Stimulated activated CD4-positive, alpha-beta T cell treated with anti-CD3 and anti-CD28 coated beads, Interleukin-2, amount 100 ng/mL, for 4 hours (primary cell): ENCODE measurements at regions not wholly inside any gene's neighbourhood (a gene's known extent, or its start where the extent isn't known, plus 50 kb on each side); places are given as distances from the start of the nearest gene placed in this dataset.

Source experiments
- DNase-seq: peaks from one replicate; pipeline ENCODE4 v3.0.0-alpha.2; 2020; ENCODE audit warnings: low read depth

DNA sequence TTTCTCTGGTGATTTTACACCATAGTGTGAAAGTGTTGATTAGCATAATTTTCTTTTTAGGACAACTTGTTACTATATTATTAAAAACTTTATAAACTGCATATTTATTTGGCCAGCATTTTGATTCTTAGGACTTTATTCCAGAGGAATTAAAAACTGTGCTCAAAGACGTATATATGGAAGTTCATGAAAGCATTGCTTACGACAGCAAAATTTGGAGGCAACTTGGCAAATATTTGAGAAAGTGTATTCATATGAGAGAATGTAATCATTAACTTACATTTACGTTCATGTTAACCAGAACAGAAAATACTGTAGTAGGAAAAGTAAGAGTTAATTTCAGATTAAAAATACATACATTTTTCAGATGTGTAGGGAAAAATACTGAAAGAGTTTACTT lies 203.1 kb downstream of the JCAD start:
- DNase-seq = no peak

DNA sequence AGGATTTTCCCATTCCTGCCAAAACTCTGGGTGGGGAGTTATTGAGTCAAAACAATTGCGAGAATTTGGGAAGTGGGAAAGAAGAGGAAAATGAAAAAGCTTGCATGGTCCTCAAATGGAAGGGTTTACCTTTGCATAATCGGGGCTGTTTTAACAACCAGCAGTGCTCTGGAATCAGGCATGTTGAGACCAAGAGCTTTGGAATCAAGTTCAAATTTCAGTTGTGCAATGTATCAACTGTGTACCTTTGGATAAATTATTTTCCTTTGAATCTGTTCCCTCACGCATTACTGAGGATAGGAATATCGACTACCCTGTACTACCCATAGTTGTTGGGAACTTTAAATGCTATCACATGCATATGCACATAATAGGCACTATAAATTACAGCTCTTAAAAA lies 205.5 kb downstream of the JCAD start:
- DNase-seq = no peak

DNA sequence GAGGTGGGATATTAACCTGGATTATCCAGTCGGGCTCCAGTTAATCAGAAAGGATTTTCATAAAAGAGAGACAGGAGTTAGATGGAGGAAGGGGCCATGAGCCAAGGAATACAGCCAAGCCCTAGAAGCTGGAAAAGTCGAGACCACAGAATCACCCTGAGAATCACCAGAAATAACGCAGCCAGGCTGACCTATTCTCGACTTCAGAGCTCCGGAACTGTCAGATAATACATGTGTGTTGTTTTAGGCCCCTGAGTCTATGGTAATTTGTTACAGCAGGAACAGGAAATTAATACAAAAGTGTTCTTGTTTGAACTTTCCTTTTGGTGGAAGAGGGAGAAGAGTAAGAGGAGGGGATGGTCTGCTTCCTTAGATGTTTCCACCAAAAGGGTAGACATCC lies 208.1 kb downstream of the JCAD start:
- no peak for DNase-seq

DNA sequence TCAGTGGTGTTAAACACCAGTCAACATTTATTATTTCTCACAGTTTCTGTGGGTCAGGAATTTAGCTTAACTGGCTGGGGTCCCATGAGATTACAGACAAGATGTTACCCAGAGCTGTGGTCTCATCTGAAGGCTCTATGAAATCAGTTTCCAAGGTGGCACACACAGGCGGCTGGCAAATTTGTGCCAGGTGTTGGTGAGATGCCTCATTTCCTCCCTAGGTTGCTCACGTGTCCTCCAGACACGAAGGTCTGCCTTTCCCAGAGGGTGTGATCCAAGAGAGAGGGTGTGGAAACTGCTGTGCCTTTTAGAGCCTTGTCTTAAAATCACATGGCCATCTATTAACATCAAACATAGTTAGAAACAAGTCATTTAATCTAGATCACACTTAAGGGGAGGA lies 209.0 kb downstream of the JCAD start:
- DNase-seq = no peak

DNA sequence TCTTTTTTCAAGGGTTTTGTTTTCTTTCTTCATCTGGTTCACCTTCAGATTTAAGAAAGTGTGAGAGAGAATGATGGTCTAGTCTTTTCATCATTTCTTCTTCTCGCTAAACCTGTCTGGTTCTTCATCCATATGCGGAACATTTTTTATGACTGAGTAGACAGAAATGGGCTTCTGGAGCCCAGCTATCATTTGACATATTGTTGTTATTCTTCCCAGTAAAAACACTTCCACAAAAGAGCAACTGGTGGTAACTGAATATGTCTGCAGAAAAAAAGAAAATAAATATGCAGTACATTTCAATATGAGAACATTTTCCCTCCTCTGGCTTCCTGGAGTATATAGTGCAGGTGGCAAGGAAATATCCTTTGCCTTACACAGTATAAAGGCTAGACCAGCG lies 209.5 kb downstream of the JCAD start:
- DNase-seq = no peak

DNA sequence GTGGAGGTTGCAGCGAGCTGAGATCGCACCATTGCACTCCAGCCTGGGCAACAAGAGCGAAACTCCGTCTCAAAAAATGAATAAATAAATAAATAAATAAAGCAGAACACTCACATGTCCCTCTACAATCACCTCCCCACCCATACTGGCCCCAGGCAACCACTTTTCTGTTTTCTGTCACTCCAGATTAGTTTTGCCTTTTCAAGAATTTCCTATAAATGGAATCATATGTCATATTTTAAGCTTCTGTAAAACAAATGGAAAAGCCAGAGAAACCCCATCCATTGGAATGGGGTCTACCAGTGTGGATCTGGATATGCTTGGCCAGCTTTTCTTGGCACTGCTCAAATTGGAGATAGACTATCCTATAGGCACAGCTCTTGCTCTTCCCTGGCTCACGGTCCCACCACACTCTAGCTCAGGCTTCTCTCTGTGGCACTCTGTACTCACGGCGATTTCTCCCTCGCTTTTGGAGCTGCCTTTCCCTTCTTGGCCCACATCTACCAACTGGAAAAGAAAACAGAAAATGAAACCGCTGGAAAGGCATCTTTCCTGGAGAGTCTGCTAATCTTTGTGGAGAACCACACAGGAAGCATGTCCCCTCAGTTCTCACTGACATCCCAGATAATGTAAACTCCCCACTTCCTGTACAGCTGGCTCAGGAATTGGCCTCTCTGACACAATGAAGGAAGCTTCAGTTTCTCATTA lies 210.1 kb downstream of the JCAD start:
- DNase-seq = no peak

DNA sequence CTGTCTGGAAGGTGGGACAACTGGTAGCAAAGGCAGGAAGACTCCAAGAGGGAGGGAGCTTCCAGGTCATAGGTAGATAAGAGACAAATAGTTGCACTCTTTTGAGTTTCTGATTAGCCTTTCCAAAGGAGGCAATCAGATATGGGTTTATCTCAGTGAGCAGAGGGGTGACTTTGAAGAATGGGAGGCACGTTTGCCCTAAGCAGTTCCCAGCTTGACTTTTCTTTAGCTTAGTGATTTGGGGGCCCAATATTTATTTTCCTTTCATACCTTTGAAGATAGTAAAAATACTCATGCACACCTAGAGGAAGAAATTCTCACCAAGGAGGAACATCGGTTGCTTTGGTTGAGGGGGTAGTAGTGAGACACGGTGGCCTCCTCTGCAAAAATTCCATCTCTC lies 212.1 kb upstream of the SVIL start:
- DNase-seq = no peak

DNA sequence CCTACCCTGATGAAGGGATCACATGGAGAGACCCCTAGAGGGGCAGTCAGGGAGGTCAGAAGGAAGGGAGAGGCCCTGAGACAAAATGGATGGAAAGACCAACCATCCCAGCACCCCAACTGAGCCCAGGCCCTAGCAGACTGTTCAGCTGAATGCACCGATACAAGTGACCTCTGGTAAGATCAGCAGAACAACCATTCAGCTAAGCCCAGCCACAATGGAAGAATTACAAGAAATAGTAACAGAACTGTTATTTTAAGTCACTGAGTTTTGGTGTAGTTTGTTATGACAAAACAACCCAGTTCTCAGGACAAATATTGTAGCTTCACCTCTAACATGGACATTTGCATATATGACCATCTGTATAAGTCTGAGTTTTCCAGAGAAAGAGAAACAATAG lies 210.4 kb upstream of the SVIL start:
- DNase-seq = no peak

DNA sequence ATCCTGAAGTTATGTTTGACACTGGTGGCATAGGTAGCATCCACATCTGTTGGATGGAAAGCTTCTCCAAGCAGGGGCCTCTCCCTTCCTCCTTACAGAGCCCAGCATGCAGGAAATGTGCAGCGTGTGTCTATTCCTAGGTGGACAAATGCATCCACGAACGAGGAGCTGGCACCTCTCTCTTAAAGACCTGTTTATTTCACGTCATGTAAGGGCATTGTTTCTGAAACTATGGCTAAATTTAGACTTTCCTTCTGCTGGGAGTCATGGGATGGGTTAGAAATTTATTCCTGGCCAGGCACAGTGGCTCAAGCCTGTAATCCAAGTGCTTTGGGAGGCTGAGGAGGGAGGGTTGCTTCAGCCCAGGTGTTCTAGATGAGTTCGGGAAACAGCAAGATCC lies 208.4 kb upstream of the SVIL start:
- DNase-seq = no peak

DNA sequence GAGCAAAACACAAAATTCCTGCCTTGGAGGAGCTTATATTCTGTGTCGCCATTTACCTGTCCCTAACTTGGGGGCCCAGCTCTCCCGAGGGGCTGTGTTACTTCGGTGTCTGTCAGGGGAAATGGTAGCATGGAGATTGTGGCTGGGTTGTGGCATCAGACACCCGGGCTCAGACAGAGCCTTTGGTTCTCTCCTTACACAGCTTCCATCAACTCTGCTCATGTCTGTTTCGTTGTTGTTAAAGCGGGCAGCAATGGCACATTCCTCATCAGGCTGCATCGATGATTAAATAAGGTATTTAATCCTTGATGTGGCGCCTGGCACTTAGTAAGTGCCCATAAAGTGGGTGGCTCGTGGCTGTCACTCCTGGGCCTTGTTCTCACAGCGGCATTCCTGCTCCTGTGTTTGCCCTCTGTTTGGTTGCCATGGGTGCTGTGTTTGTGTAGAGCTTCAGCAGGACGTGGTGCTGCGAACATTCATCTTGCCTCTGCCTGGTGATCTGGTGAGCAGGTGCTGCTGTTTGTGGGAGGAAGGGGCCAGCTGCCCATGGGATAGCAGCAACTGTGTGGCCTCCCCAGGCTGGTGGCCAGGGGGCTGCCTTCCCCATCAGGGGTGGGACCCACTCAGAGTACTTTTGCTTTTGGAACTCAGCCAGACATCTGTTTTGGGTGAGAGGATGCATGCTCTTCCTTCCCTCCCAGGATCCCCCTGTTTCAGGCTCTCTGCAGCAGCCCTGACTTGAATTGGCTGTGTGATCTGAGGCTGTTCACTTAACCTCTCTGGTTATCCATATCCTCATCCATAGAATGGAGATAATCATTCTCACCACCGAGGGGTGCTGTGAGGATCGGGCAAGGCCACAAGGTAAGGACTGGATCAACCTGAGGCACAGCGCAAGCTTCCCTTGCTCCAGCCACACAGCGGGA lies 207.2 kb upstream of the SVIL start:
- no peak for DNase-seq

DNA sequence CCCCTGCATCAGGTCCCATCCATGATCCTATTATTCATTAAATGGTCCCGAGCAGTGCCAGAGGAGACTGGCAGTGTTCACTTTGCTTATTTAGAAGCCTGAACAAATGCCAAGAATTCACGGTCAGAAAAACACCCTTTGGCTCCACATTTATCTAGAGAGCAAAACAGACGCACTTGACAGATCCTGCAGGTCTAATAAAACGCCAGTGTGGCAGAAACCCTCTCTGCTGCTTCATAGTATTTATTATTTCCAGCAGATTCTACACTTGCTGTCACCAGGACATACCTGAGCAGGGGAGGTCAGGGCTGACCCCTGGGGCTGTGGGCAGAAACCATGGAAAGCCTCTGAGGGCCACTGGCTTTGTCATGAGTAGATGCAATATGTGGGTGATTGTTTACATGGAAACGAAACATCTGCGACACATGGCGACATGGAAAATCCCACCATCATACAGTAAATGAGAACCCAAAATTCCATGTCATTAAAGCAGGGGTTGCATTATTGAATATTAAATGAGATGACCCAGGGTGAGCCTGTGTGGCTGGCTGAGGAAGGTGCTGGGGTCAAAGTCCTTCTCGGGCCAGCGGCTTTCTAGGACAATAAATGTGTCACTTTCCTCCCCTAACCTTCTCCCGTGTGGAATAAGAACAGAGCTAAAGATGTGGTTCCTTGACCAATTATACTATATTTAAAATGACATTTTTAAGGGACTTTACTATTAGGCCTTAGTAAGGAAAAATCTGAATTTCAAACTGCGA lies 205.9 kb upstream of the SVIL start:
- DNase-seq = no peak

DNA sequence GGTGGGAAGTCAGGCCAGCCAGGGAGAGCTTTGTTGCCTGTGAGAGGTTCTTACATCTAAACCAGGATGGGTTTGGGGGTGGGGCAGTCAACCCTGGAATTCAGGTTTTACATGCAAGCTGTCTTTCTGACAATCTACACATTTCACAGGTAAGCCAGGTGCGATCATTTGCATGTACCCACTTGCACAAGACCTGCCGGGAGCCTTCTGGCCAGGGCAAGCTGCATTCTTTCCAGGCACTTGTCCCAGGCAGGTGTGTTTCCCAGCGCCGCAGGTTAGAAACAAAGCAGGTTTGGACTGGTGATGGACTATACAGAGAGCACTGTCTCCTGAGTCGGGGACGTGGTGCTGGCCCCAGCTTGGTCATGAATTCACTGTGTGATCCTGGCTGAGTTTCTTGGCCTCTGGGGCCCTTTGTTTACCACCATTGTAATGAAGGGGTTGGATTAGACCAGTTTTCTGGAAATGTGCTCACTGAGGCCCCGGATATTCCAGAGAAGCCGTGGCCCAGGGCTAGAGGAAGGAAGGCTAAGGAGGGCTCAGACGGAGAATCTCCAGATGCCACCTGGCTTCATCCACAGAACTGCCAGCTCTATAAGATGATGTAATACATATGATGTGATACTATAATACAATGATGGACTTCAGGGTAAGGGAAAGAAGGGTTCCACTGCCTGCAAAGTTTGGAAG lies 205.2 kb upstream of the SVIL start:
- no peak for DNase-seq

DNA sequence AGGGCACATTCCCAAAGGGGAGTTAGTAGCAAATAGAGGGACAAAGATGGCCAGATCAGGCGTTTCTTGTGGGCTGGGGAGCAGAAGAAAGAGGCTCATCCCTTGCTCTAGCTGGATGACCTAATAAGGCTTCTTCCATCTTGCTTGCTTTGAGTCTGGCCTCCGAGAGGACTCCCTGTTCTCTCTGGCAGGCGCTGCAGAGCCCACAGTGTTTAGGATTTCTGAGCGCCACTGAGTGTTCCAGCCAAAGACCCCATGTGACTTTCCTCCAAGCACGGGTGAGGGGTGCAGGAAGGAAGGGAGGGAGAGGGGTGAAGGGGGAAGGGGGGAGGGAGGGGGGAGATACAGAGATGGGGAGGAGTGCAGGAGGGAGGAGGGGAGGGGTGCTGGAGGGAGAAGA lies 203.8 kb upstream of the SVIL start:
- no peak for DNase-seq

DNA sequence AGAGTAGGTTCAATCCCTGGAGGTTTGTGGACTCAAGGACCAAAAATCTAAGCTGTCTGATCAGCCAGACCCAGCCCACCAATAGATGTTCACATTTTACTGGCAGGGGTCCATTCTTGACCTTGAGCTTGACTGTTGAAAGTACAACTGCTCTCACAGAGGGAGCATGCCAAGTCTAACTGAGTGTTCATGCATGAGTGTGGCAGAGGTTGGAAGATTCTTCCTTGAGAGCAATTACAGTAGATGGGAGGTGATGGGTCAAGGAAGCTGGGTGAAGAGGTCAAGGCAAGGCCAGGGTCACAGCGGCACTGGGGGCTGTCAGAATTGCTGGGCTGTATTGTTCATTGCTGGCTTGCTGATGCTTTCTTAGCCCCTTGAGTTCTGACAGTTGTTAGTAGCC lies 202.8 kb upstream of the SVIL start:
- no peak for DNase-seq

DNA sequence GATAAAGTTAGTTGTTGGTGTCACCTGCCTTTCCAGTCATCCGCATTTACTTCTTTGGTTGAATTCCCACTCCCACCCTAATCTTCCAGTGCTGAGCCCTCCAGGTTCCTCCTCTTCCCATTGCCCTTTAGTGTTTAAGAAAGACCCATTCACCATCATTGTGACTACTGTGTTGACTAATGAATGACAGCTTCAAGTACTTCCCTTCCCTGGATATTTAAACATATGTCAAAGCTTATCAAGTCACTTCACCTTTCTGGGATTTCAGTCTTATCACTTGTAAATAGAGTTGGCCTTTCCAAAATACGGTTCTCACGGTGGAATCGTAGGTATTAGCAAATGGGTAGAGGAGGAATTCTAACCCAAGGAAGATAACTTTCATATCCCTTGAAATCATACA lies 201.6 kb upstream of the SVIL start:
- DNase-seq = no peak

DNA sequence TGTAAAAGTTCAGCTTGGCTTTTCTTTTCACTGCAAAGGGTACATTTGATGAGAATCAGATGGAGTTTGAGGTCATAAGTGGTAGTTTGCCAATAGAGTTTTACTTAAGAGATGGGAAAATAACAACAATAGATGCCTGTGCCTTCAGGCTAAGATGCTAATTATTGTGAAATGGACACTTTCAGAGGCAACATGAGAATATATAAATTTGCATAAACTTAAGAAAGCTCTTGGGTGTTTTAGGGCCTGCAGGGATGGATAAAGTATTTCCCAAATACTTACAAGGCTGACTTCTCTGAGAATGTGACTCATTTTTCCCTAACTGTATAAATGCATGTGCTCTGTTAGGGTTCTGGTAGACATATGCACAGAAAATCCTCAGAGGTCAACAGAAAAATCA lies 200.3 kb upstream of the SVIL start:
- no peak for DNase-seq

DNA sequence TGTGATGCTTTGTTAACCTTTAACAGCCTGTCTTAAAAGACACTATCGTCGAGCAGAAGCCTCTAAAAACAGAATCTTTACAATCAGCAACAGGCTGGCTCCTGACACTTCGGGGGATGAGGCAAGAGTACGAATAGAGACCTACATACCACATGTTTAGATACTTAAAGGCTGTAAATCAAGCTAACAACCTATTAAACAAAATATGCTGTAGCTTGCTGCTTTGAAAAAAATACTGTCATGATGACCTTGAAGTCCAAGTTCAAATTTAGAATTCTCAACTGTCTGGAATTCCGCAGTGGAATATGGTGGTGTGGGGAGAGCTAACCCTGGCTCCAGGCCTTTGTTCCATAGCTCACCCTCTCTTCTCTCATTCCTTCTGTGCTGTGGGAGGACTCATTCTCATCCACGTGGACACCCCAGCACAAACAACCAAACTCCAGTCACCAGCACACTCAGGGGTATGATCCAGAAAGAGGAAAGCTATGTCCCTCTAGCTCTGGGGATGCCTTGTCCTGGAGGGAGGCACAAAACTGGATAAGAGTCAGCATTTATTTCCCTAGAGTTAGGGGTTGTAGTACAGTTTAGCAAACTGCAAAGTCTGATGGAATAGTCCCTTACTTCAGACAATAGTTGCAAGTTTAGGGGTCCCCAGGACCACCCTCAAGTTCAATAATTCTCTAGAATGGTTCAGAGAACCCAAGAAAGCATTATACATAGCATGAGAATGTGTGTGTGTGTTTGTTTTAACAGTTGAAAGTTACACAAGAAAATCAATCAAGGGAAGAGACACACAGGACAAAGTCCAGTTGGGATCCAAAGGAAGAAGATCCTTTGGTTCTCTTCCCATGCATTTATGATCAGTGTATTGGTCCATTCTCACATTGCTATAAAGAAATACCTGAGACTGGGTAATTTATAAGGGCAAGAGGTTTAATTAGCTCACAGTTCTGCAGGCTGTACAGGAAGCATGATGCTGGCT lies 196.1 kb upstream of the SVIL start:
- DNase-seq = no peak

DNA sequence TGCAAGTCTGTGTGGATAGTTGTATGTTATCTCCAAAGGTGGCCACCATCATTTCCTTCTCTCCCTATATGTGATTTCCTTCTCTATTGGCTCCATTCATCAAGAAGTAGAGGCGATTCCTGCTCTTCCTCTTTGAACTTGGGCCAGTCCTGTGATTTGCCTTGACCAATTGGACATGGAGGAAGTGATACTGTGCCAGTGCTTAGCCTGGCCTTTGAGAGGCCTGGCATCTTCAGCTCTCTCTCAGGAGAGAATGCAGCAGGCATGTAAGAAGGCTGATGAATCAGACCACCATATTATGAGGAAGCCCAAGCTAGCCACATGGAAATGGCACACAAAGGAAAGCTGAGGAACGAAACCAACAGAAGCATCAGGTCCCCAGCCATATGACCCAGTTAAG lies 195.0 kb upstream of the SVIL start:
- no peak for DNase-seq

DNA sequence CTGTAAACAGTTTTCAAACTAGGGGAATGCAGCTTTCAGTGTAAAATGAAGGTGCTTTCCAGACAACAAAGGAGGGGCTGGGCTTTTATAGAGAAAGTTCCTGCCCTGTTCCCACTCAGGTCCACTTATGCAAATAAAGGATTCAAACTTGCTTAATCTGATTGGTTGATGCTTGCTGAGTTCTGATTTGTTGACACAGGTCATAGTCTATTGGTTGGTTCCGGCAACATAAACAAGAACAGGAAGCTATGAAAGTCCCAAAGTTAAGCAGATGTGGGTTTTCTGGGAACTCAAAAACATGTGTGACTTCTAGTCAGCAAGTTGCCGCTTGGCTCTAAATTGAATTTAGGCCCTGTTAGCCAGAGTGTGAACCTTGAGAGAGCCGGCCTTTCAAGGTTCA lies 194.2 kb upstream of the SVIL start:
- DNase-seq = no peak

DNA sequence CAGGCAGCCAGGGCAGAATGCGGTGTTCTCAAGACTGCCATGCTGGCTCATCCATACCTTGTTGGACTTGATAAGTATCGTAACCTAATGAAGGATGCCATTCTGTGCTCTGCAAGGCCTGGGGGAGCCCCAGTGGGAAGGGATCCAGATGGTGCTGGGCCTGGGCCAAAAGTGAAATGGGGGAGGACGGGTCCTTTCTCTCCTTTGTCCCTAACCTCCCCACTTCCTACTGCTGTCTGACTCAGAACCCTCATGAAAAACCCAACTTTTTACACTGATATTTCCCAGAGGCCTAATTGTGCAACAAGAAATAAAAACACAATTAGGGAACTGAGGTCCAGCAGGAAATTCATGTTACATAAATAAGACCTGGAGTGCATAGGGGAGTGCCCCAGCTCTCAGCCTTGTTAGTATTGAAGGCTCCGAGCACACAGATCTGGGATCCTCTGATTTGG lies 193.7 kb upstream of the SVIL start:
- DNase-seq = no peak

DNA sequence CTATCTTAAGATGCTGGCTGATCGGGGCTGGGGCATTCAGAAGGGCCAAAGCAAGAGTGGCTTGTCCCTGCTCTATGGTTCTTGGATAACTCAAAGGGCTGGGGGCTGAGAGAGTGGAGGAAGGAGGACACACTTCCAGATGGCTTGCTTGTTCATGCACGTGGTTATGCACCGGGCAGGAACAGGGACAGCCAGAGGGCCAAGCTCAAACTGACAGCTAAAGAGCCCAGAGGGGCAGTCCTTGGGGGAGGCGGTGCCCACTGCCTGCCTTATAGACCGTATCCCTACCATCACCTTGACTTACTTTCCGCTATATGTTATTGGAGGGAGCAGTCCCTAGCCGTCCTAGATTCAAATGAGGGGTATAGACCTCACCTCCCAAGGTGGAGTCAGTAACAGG lies 192.7 kb upstream of the SVIL start:
- DNase-seq = no peak
